Frontal cortex (tissue), 3 donors: ENCODE measurements at regions not wholly inside any gene's neighbourhood (a gene's known extent, or its start where the extent isn't known, plus 50 kb on each side); places are given as distances from the start of the nearest gene placed in this dataset.
"Not testable (repeated sequence)": the region's sequence is repeated elsewhere in the genome, so short reads cannot be mapped to it uniquely, and the experiment has no call there.

Source experiments
- DNase-seq, 2 donors: peaks; one replicate each; pipeline ENCODE4 v3.0.0; 2012; ENCODE audit warnings: low spot score in 2 of 2
- FAIRE-seq: peaks from 2 replicates; lab custom pipeline; 2012; peaks lifted over from hg19 to GRCh38; lab: Jason Lieb, UNC
- donor health status: control.
- donor health status: control.
- donor health status: control.

GRCh38 chr1:168424281-168424680 is 119.5 kb downstream of the XCL2 start:
- no peak for DNase-seq
- no peak for FAIRE-seq

DNA sequence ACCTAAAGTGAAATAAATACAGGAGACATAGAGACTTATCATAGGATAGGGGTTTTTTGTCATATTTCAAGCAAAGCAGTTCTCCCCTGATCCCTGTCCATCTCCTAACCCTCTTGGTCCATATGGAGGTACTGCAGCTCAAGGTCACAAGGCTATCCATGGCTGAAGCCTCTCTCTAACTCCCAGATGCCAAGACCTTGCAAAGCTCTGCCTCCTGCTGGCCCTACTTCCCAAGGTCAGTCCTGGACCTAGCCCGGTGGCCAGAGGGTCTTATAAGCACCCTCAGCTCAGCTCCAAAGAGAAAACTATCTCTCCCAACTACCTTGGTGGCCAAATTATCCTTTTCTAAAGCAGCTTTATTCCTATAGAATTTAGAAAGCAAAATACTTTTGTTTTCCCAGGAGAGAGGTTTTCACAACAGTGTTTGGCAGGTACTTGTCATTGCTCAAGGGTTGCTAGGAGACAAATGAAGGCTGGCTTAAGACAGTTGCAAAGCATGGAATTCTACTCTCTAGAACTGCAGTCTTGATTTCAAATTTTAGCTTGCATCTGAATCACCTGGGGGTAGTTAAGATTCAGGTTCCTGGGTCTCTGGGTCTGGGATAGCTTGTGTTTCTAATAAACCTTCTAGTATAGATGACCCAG is 121.5 kb downstream of the XCL2 start:
- FAIRE-seq: no peak
- no peak for DNase-seq

DNA sequence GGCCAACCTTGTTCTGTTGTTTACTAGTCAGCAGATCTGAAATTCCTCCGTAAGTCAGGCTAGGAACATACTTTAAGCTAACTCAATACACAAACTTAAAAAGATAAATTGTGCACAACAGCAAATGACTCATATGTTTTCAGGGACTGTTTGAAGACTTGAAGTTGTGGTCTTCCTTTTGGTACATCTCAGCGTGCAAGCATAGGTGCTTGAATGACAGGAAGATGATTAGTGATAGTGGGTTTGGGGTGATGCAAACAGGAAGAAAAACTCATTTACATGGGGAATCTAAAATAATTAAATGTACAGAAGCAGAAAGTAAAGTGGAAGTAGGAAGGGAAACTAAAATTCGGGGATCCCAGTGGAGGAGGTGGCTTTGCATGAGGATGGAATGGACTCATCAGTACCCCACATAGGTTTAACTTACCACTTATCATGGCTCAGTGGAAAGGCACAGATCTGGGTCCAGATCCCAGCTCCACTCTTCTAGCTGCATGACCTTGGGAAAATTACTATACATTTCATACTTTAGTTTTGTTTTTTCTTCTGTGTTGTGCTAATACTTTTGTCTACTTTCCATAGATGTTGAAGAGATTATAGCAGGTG is 122.3 kb downstream of the XCL2 start:
- no peak for FAIRE-seq
- DNase-seq: no peak

DNA sequence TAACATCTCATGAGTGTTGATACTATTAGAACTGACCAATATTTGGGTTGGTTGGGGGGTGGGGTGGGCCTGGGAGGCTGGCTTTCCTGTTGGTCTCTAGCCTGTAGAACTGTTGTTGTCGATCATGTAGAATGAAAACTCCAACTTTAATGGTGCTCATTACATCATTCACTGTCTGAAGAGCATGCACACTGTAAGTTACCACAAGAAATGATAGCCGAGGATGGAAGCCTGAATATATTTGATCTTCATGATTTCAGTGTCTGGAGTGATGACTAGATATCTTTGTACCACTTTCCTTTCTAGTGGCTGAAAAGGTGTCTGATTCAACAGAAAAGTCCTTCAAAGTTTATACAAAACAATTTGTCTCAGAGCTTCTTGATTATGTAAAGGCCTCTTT is 123.6 kb downstream of the XCL2 start:
- FAIRE-seq: no peak
- no peak for DNase-seq

GRCh38 chr1:168419736-168420135 is 124.1 kb downstream of the XCL2 start:
- FAIRE-seq (no peak), DNase-seq (no peak)

DNA sequence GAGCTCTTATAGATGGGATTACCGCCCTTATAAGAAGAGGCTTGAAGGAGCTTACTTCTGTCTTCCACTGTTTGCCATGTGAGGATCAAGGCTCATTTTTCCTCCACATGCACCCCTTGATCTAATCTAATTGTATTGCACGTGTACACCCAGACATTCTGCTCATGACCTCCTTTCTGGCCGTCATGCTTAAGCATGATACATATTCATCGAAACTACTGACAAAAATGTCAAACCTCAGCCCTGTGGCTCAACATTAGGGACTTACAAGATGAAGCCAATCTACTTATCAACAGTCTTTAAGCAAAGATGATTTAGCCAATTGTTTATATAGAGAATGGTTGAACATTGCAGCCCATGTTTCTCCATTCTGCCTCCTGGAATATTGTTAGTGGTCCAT is 127.6 kb downstream of the XCL2 start:
- FAIRE-seq: no peak
- no peak for DNase-seq

DNA sequence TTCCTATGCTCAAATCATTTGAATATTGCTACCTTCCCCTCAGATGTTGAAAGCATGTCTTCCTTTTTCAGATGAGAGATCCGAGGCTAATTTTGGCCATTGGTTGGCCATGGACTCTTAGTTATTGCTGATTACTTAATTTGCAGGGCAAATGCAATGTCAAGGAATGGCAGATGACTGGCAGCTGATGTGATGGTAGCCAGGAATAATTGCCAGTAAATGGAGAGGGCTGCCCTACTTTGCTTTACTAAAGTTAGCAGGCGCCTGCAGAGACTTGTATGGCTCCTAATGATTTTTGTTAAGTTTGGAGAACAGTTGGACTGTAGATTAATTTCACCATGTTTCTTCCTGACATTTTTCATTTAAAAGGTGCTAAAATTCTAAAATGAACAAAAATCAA is 128.9 kb downstream of the XCL2 start:
- FAIRE-seq (no peak), DNase-seq (no peak)

DNA sequence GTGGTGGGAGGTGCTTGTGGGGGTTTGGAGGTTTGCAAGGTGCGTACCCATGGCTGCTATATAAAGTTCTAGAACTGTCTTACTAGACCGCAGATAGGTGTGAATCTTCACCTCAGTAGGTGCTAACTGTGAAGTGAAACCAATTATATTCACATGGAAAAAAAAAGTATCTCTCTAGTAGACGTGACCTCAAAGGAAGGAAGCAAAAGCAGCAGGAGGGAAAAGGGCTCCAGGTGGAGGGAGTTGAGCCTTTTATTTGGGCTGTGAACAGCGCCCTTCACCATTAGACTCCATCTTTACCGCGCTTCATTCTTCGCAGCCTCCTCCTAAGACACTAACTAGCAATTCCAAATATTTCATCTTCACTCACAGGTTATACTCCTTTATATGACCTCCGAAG is 129.8 kb downstream of the TBX19 start:
- DNase-seq (no peak), FAIRE-seq (no peak)

- FAIRE-seq: no peak
- DNase-seq: no peak
Measured at GRCh38 chr1:168408884-168409283, 128.2 kb downstream of the TBX19 start.

GRCh38 chr1:168408539-168408865 is 127.8 kb downstream of the TBX19 start:
- FAIRE-seq: no peak
- no peak for DNase-seq

GRCh38 chr1:168407832-168408538 is 127.3 kb downstream of the TBX19 start:
- DNase-seq: no peak
- no peak for FAIRE-seq

GRCh38 chr1:168405906-168406549 is 125.4 kb downstream of the TBX19 start:
- FAIRE-seq: no peak
- DNase-seq: no peak

DNA sequence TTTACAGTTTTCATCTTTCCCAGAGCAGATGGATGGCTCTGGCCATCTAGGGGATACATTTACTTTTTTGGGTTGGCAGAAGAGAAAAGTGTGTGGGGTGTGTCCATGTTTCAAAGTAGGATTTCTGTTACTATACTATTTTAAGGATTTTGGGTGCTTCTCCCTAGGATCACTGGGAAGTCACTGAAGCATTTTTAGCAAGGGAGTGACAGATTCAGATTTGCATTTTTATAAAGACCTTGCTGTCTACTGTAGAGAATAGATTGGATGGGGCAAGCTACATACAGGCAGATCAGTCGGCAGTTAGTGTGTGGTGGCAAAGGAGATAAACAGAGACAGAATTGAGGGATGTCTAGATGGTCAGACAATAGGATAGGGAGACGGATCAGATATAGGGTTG is 122.5 kb downstream of the TBX19 start:
- DNase-seq: no peak
- FAIRE-seq: no peak

- DNase-seq, FAIRE-seq: not testable (repeated sequence)
Measured at GRCh38 chr1:168402466-168402865, 121.8 kb downstream of the TBX19 start.

GRCh38 chr1:168401341-168401740 is 120.7 kb downstream of the TBX19 start:
- no peak for FAIRE-seq
- DNase-seq: no peak

- FAIRE-seq (no peak), DNase-seq (no peak)
Measured at GRCh38 chr1:168400139-168400538, 119.5 kb downstream of the TBX19 start.

- DNase-seq (no peak), FAIRE-seq (no peak)
Measured at GRCh38 chr1:168397806-168398205, 117.1 kb downstream of the TBX19 start.

- no peak for FAIRE-seq
- DNase-seq: no peak
Measured at GRCh38 chr1:168396940-168397684, 116.4 kb downstream of the TBX19 start.

GRCh38 chr1:168396508-168396907 is 115.8 kb downstream of the TBX19 start:
- FAIRE-seq: no peak
- no peak for DNase-seq

- FAIRE-seq (no peak), DNase-seq (no peak)
Measured at GRCh38 chr1:168394858-168395257, 114.2 kb downstream of the TBX19 start.
